Iris pigment epithelial cell (primary cell): ENCODE measurements at regions not wholly inside any gene's neighbourhood (a gene's known extent, or its start where the extent isn't known, plus 50 kb on each side); places are given as distances from the start of the nearest gene placed in this dataset.
"Not testable (repeated sequence)": the region's sequence is repeated elsewhere in the genome, so short reads cannot be mapped to it uniquely, and the experiment has no call there.

Experiments used
- DNase-seq: peaks from one replicate; pipeline ENCODE4 v3.0.0-alpha.2; 2011; ENCODE audit warnings: low read depth

GRCh38 chr12:83349907-83350611 lies 663.4 kb downstream of the TMTC2 start:
- DNase-seq, result no peak

- no peak for DNase-seq
Observed at GRCh38 chr12:83346333-83346732, 659.6 kb downstream of the TMTC2 start.

- DNase-seq, result no peak
Observed at GRCh38 chr12:83343767-83344166, 657.1 kb downstream of the TMTC2 start.

- no peak for DNase-seq
Observed at GRCh38 chr12:83335748-83336147, 649.0 kb downstream of the TMTC2 start.

- DNase-seq, result no peak
Observed at GRCh38 chr12:83326666-83327065, 640.0 kb downstream of the TMTC2 start.

GRCh38 chr12:83323866-83324265 lies 637.2 kb downstream of the TMTC2 start:
- DNase-seq, result no peak

GRCh38 chr12:83322809-83323208 lies 636.1 kb downstream of the TMTC2 start:
- no peak for DNase-seq

GRCh38 chr12:83321971-83322370 lies 635.3 kb downstream of the TMTC2 start:
- no peak for DNase-seq

GRCh38 chr12:83320350-83320749 lies 633.6 kb downstream of the TMTC2 start:
- DNase-seq, result no peak

GRCh38 chr12:83318386-83319098 lies 631.8 kb downstream of the TMTC2 start:
- no peak for DNase-seq

GRCh38 chr12:83317595-83317994 lies 630.9 kb downstream of the TMTC2 start:
- no peak for DNase-seq

- DNase-seq, result no peak
Observed at GRCh38 chr12:83313827-83314226, 627.1 kb downstream of the TMTC2 start.

- no peak for DNase-seq
Observed at GRCh38 chr12:83313322-83313721, 626.6 kb downstream of the TMTC2 start.

GRCh38 chr12:83276904-83277303 lies 590.2 kb downstream of the TMTC2 start:
- DNase-seq, result no peak

- DNase-seq, result no peak
Observed at GRCh38 chr12:83271201-83271600, 584.5 kb downstream of the TMTC2 start.

- DNase-seq, result no peak
Observed at GRCh38 chr12:83265808-83266207, 579.1 kb downstream of the TMTC2 start.

GRCh38 chr12:83261998-83262397 lies 575.3 kb downstream of the TMTC2 start:
- no peak for DNase-seq

- DNase-seq, result not testable (repeated sequence)
Observed at GRCh38 chr12:83260126-83260525, 573.4 kb downstream of the TMTC2 start.

GRCh38 chr12:83257726-83258125 lies 571.0 kb downstream of the TMTC2 start:
- no peak for DNase-seq

GRCh38 chr12:83256562-83256961 lies 569.9 kb downstream of the TMTC2 start:
- DNase-seq, result no peak

GRCh38 chr12:83250866-83251265 lies 564.2 kb downstream of the TMTC2 start:
- no peak for DNase-seq

- DNase-seq, result no peak
Observed at GRCh38 chr12:83245156-83245555, 558.5 kb downstream of the TMTC2 start.

- DNase-seq, result no peak
Observed at GRCh38 chr12:83244001-83244400, 557.3 kb downstream of the TMTC2 start.

- not testable (repeated sequence) for DNase-seq
Observed at GRCh38 chr12:83233987-83234386, 547.3 kb downstream of the TMTC2 start.
